HEK293 (cell line): ENCODE measurements at regions not wholly inside any gene's neighbourhood (a gene's known extent, or its start where the extent isn't known, plus 50 kb on each side); places are given as distances from the start of the nearest gene placed in this dataset.

Source experiments
- CTCF ChIP-seq: fragments of 450-650 bp; formaldehyde crosslinking; IDR thresholded peaks from 2 replicates; pipeline ENCODE4 v1.5.1; 2016; ENCODE audit warnings: missing biosample characterization, missing genetic modification characterization
- REST ChIP-seq: fragments of 450-650 bp; formaldehyde crosslinking; IDR thresholded peaks from 2 replicates; pipeline ENCODE4 v1.5.1; 2016; ENCODE audit warnings: missing biosample characterization, missing genetic modification characterization
- TRIM28 ChIP-seq: IDR thresholded peaks from 2 replicates; pipeline ENCODE4 v1.6.1; 2011; ENCODE audit warnings: low read length, control low read depth, borderline replicate concordance
- ZNF140 ChIP-seq: fragments of 450-650 bp; formaldehyde crosslinking; IDR thresholded peaks from 2 replicates; pipeline ENCODE4 v1.5.1; 2016; ENCODE audit warnings: missing biosample characterization, missing genetic modification characterization
- ZNF148 ChIP-seq: fragments of 450-650 bp; formaldehyde crosslinking; IDR thresholded peaks from 2 replicates; pipeline ENCODE4 v1.5.0; 2017; ENCODE audit warnings: missing biosample characterization, missing genetic modification characterization, borderline replicate concordance
- ZNF184 ChIP-seq: fragments of 450-650 bp; IDR thresholded peaks from 2 replicates; pipeline ENCODE4 v1.5.1; 2018; ENCODE audit warnings: missing biosample characterization, mild to moderate bottlenecking, missing genetic modification characterization

- TF ChIP-seq CTCF (tag by site-specific recombination) (no peak), ZNF140 (tag by site-specific recombination) (no peak), TRIM28 (no peak), ZNF148 (tag by site-specific recombination) (no peak), REST (tag by site-specific recombination) (no peak), ZNF184 (tag by site-specific recombination) (no peak)
Observed at GRCh38 chrX:13452283-13452682, 117.1 kb upstream of the EGFL6 start.
